SK-N-SH (cell line): ENCODE measurements at regions not wholly inside any gene's neighbourhood (a gene's known extent, or its start where the extent isn't known, plus 50 kb on each side); places are given as distances from the start of the nearest gene placed in this dataset.
A peak's percentile ranks its signal among the peaks of the same experiment; 100 is the strongest.

Source experiments
- CHD2 ChIP-seq: fragments of 150-350 bp; IDR thresholded peaks from 2 replicates; pipeline ENCODE4 v1.6.1; 2018; ENCODE audit warnings: low read length; ENCODE audit not compliant: partially characterized antibody
- EZH2phosphoT487 ChIP-seq: fragments of 200-600 bp; sonication (generic); IDR thresholded peaks from 2 replicates; pipeline ENCODE4 v1.6.1; 2017; ENCODE audit warnings: low read depth, mixed run types, mild to moderate bottlenecking, antibody characterized with exemption, moderate library complexity, borderline replicate concordance
- GABPA ChIP-seq: IDR thresholded peaks from 2 replicates; pipeline ENCODE4 v1.4.0; 2012; ENCODE audit warnings: low read depth, mild to moderate bottlenecking
- NRF1 ChIP-seq: IDR thresholded peaks from 2 replicates; pipeline ENCODE4 v1.6.1; 2012; ENCODE audit warnings: low read depth, mild to moderate bottlenecking, low read length
- POLR2AphosphoS5 ChIP-seq: IDR thresholded peaks from 2 replicates; pipeline ENCODE4 v1.6.1; 2012; ENCODE audit warnings: low read depth, low read length
- RAD21 ChIP-seq: IDR thresholded peaks from 2 replicates; pipeline ENCODE4 v1.6.1; 2012; ENCODE audit warnings: mild to moderate bottlenecking, low read length
- SIN3A ChIP-seq: IDR thresholded peaks from 2 replicates; pipeline ENCODE4 v1.6.1; 2012; ENCODE audit warnings: low read depth, mild to moderate bottlenecking, low read length, moderate library complexity, borderline replicate concordance
- TAF1 ChIP-seq: IDR thresholded peaks from 2 replicates; pipeline ENCODE4 v1.6.1; 2012; ENCODE audit warnings: low read depth, mild to moderate bottlenecking, low read length, moderate library complexity, borderline replicate concordance
- TEAD4 ChIP-seq: IDR thresholded peaks from 2 replicates; pipeline ENCODE4 v1.4.0; 2012; ENCODE audit warnings: mild to moderate bottlenecking, borderline replicate concordance; ENCODE audit not compliant: insufficient read depth
- USF1 ChIP-seq: IDR thresholded peaks from 2 replicates; pipeline ENCODE4 v1.4.0; 2012; ENCODE audit warnings: low read depth, borderline replicate concordance
- ZBTB33 ChIP-seq: IDR thresholded peaks from 2 replicates; pipeline ENCODE4 v1.4.0; 2012; ENCODE audit warnings: low read depth, borderline replicate concordance
- TF ChIP-seq, protein P1 (sequence below): fragments of 200-600 bp; sonication (generic); IDR thresholded peaks from 2 replicates; pipeline ENCODE4 v1.6.1; 2017; ENCODE audit warnings: antibody characterized with exemption, mild to moderate bottlenecking, moderate library complexity
- TF ChIP-seq, protein P2 (sequence below): IDR thresholded peaks from 2 replicates; pipeline ENCODE4; 2012
- TF ChIP-seq, protein P3 (sequence below): IDR thresholded peaks from 2 replicates; pipeline ENCODE4 v1.6.1; 2012; ENCODE audit warnings: mild to moderate bottlenecking, low read depth, low read length, moderate library complexity

GRCh38 chr2:38178556-38179419 lies 102.8 kb upstream of the CYP1B1 start:
- TF ChIP-seq, protein P1, sequence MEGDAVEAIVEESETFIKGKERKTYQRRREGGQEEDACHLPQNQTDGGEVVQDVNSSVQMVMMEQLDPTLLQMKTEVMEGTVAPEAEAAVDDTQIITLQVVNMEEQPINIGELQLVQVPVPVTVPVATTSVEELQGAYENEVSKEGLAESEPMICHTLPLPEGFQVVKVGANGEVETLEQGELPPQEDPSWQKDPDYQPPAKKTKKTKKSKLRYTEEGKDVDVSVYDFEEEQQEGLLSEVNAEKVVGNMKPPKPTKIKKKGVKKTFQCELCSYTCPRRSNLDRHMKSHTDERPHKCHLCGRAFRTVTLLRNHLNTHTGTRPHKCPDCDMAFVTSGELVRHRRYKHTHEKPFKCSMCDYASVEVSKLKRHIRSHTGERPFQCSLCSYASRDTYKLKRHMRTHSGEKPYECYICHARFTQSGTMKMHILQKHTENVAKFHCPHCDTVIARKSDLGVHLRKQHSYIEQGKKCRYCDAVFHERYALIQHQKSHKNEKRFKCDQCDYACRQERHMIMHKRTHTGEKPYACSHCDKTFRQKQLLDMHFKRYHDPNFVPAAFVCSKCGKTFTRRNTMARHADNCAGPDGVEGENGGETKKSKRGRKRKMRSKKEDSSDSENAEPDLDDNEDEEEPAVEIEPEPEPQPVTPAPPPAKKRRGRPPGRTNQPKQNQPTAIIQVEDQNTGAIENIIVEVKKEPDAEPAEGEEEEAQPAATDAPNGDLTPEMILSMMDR: no peak
- TF ChIP-seq, protein P2, sequence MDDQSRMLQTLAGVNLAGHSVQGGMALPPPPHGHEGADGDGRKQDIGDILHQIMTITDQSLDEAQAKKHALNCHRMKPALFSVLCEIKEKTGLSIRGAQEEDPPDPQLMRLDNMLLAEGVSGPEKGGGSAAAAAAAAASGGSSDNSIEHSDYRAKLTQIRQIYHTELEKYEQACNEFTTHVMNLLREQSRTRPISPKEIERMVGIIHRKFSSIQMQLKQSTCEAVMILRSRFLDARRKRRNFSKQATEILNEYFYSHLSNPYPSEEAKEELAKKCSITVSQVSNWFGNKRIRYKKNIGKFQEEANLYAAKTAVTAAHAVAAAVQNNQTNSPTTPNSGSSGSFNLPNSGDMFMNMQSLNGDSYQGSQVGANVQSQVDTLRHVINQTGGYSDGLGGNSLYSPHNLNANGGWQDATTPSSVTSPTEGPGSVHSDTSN: no peak; the same call in 1 of the 2 replicates
- TF ChIP-seq RAD21 (no peak), TEAD4 (0 out of 2 replicates have a peak, but pooled peaks have one; percentile 23), NRF1 (no peak), POLR2AphosphoS5 (no peak), EZH2phosphoT487 (no peak), USF1 (no peak), GABPA (no peak), CHD2 (no peak), SIN3A (no peak), TAF1 (no peak), ZBTB33 (no peak)
- TF ChIP-seq, protein P3, sequence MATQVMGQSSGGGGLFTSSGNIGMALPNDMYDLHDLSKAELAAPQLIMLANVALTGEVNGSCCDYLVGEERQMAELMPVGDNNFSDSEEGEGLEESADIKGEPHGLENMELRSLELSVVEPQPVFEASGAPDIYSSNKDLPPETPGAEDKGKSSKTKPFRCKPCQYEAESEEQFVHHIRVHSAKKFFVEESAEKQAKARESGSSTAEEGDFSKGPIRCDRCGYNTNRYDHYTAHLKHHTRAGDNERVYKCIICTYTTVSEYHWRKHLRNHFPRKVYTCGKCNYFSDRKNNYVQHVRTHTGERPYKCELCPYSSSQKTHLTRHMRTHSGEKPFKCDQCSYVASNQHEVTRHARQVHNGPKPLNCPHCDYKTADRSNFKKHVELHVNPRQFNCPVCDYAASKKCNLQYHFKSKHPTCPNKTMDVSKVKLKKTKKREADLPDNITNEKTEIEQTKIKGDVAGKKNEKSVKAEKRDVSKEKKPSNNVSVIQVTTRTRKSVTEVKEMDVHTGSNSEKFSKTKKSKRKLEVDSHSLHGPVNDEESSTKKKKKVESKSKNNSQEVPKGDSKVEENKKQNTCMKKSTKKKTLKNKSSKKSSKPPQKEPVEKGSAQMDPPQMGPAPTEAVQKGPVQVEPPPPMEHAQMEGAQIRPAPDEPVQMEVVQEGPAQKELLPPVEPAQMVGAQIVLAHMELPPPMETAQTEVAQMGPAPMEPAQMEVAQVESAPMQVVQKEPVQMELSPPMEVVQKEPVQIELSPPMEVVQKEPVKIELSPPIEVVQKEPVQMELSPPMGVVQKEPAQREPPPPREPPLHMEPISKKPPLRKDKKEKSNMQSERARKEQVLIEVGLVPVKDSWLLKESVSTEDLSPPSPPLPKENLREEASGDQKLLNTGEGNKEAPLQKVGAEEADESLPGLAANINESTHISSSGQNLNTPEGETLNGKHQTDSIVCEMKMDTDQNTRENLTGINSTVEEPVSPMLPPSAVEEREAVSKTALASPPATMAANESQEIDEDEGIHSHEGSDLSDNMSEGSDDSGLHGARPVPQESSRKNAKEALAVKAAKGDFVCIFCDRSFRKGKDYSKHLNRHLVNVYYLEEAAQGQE: no peak
